ENCODE measurements at regions not wholly inside any gene's neighbourhood (a gene's known extent, or its start where the extent isn't known, plus 50 kb on each side); places are given as distances from the start of the nearest gene placed in this dataset.

- DNase-seq (no peak), ATAC-seq (ENCODE audit: poor library complexity) (no peak)
- Histone ChIP-seq H3K27ac (ENCODE audit: low read depth in 1 of 2, low read length in 2 of 2) (no peak overlapping the region), H3K9me3 (ENCODE audit: control insufficient read depth in 1 of 2, insufficient read depth in 1 of 2, low read length in 2 of 2) (peaks cover 4 to 12% of the 10 kb centered on the region in 2 experiments), H3K4me1 (ENCODE audit: insufficient read depth, low read length) (no peaks in the 10 kb centered on the region), H3K4me3 (ENCODE audit: low read length) (no peak overlapping the region), H3K27me3 (ENCODE audit: control insufficient read depth in 1 of 2, insufficient read depth in 2 of 2, low read length in 2 of 2) (no peaks in the 10 kb centered on the region), H3K36me3 (ENCODE audit: insufficient read depth, low read length) (no peaks in the 10 kb centered on the region)
- Mint-ChIP-seq H3K4me3 (no peak overlapping the region), H3K27ac (no peak overlapping the region), H3K4me1 (ENCODE audit: low read depth) (no peaks in the 10 kb centered on the region), H3K36me3 (ENCODE audit: low read depth) (no peaks in the 10 kb centered on the region), H3K9me3 (peaks cover 4% of the 10 kb centered on the region), H3K27me3 (peaks cover 49% of the 10 kb centered on the region)
- POLR2A ChIA-PET = no interaction called here
- CTCF ChIA-PET = no interaction called here
- TF ChIP-seq CTCF (IDR thresholded peaks at IDR 0.05) = no peak
- intact Hi-C loops (cut with DNase I, micrococcal nuclease) = no loop called here
These were observed 117.9 kb upstream of the CES5A start for GRCh38 chr16:55993088-55993487.

- no peaks in the 10 kb centered on the region for H3K36me3 Mint-ChIP-seq (ENCODE audit: low read depth)
- no peaks in the 10 kb centered on the region for H3K36me3 ChIP-seq (ENCODE audit: insufficient read depth, low read length)
- intact Hi-C loops (cut with DNase I, micrococcal nuclease) = no loop called here
- no peak for TF ChIP-seq CTCF (IDR thresholded peaks at IDR 0.05)
- H3K4me3 ChIP-seq (ENCODE audit: low read length) = no peak overlapping the region
- peaks cover 43% of the 10 kb centered on the region for H3K27me3 Mint-ChIP-seq
- ChIA-PET POLR2A (no interaction called here), CTCF (no interaction called here)
- ATAC-seq (ENCODE audit: poor library complexity) (no peak), DNase-seq (no peak)
- H3K27ac Mint-ChIP-seq = no peak overlapping the region
- peaks cover 0 to 12% of the 10 kb centered on the region in 2 experiments for H3K9me3 ChIP-seq (ENCODE audit: control insufficient read depth in 1 of 2, insufficient read depth in 1 of 2, low read length in 2 of 2)
- no peak overlapping the region for H3K27ac ChIP-seq (ENCODE audit: low read depth in 1 of 2, low read length in 2 of 2)
- H3K4me1 Mint-ChIP-seq (ENCODE audit: low read depth) = no peaks in the 10 kb centered on the region
- H3K27me3 ChIP-seq (ENCODE audit: control insufficient read depth in 1 of 2, insufficient read depth in 2 of 2, low read length in 2 of 2) = no peaks in the 10 kb centered on the region
- H3K4me3 Mint-ChIP-seq = no peak overlapping the region
- no peaks in the 10 kb centered on the region for H3K9me3 Mint-ChIP-seq
- H3K4me1 ChIP-seq (ENCODE audit: insufficient read depth, low read length) = no peaks in the 10 kb centered on the region
These were observed 117.4 kb upstream of the CES5A start for GRCh38 chr16:55992551-55992950.

- Histone ChIP-seq H3K9me3 (ENCODE audit: control insufficient read depth in 1 of 2, insufficient read depth in 1 of 2, low read length in 2 of 2) (peaks cover 0 to 12% of the 10 kb centered on the region in 2 experiments), H3K27ac (ENCODE audit: low read depth in 1 of 2, low read length in 2 of 2) (no peak overlapping the region), H3K4me3 (ENCODE audit: low read length) (no peak overlapping the region), H3K4me1 (ENCODE audit: insufficient read depth, low read length) (no peaks in the 10 kb centered on the region), H3K36me3 (ENCODE audit: insufficient read depth, low read length) (no peaks in the 10 kb centered on the region), H3K27me3 (ENCODE audit: control insufficient read depth in 1 of 2, insufficient read depth in 2 of 2, low read length in 2 of 2) (no peaks in the 10 kb centered on the region)
- intact Hi-C loops (cut with DNase I, micrococcal nuclease) = no loop called here
- ATAC-seq (ENCODE audit: poor library complexity) (no peak), DNase-seq (no peak)
- Mint-ChIP-seq H3K4me3 (no peak overlapping the region), H3K4me1 (ENCODE audit: low read depth) (no peaks in the 10 kb centered on the region), H3K27ac (no peak overlapping the region), H3K27me3 (peaks cover 41% of the 10 kb centered on the region), H3K9me3 (no peaks in the 10 kb centered on the region), H3K36me3 (ENCODE audit: low read depth) (no peaks in the 10 kb centered on the region)
- ChIA-PET POLR2A (no interaction called here), CTCF (no interaction called here)
- no peak for TF ChIP-seq CTCF (IDR thresholded peaks at IDR 0.05)
These were observed 116.7 kb upstream of the CES5A start for GRCh38 chr16:55991843-55992242.

Data from CD4-positive, alpha-beta T cell (primary cell).